Uterus (tissue), 2 donors: ENCODE measurements at regions not wholly inside any gene's neighbourhood (a gene's known extent, or its start where the extent isn't known, plus 50 kb on each side); places are given as distances from the start of the nearest gene placed in this dataset.

Experiments
- POLR2A ChIP-seq, 2 donors: fragments of 450-650 bp; IDR thresholded peaks; one replicate each; pipeline ENCODE4 v1.6.1; 2016; ENCODE audit warnings: antibody characterized with exemption in 2 of 2, mild to moderate bottlenecking in 1 of 2, moderate library complexity in 1 of 2
- TF ChIP-seq, protein P1 (sequence below), 4 experiments: fragments of 200-600 bp in 2 of 4; fragments of 450-650 bp in 2 of 4; sonication (generic) in 2 of 4; IDR thresholded peaks; one replicate each; pipeline ENCODE4 v1.5.1; 2016 to 2019; ENCODE audit warnings: antibody characterized with exemption in 4 of 4, mild to moderate bottlenecking in 2 of 4, moderate library complexity in 1 of 4

DNA sequence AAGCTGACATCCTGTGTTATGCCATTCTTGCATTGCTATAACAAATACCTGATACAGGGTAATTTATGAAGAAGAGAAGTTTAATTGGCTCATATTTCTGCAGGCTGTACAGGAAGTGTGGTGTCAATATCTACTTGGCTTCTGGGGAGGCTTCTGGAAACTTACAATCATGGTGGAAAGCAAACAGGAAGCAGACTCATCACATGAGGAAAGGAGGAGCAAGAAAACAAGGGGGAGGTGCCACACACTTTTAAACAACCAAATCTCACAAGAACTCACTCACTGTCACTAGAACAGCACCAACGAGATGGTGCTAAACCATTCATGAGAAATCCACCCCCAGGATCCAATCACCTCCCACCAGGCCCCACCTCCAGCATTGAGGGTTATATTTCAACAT, 143.1 kb upstream of the GGTLC1 start:
- TF ChIP-seq, protein P1, sequence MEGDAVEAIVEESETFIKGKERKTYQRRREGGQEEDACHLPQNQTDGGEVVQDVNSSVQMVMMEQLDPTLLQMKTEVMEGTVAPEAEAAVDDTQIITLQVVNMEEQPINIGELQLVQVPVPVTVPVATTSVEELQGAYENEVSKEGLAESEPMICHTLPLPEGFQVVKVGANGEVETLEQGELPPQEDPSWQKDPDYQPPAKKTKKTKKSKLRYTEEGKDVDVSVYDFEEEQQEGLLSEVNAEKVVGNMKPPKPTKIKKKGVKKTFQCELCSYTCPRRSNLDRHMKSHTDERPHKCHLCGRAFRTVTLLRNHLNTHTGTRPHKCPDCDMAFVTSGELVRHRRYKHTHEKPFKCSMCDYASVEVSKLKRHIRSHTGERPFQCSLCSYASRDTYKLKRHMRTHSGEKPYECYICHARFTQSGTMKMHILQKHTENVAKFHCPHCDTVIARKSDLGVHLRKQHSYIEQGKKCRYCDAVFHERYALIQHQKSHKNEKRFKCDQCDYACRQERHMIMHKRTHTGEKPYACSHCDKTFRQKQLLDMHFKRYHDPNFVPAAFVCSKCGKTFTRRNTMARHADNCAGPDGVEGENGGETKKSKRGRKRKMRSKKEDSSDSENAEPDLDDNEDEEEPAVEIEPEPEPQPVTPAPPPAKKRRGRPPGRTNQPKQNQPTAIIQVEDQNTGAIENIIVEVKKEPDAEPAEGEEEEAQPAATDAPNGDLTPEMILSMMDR (IDR thresholded peaks at IDR 0.05) = no peak
- TF ChIP-seq POLR2A (IDR thresholded peaks at IDR 0.05) = no peak
